Hematopoietic multipotent progenitor cell (in vitro differentiated cells): ENCODE measurements at regions not wholly inside any gene's neighbourhood (a gene's known extent, or its start where the extent isn't known, plus 50 kb on each side); places are given as distances from the start of the nearest gene placed in this dataset.
A peak's percentile ranks its signal among the peaks of the same experiment; 100 is the strongest.

ENCODE experiments used
- DNase-seq, 3 donors: peaks; one replicate each; pipeline ENCODE4 v3.0.0-alpha.2; 2011 to 2015; ENCODE audit warnings: low read depth in 2 of 3, low spot score in 2 of 3

GRCh38 chr15:70340494-70340870, 242.8 kb upstream of the TLE3 start:
- no peak for DNase-seq

- no peak for DNase-seq
Observed at GRCh38 chr15:70339571-70340493, 242.1 kb upstream of the TLE3 start.

GRCh38 chr15:70337277-70338186, 239.8 kb upstream of the TLE3 start:
- no peak for DNase-seq

- DNase-seq, result no peak
Observed at GRCh38 chr15:70336425-70337009, 238.8 kb upstream of the TLE3 start.

GRCh38 chr15:70334286-70334685, 236.6 kb upstream of the TLE3 start:
- DNase-seq, result no peak

GRCh38 chr15:70329179-70329578, 231.5 kb upstream of the TLE3 start:
- no peak for DNase-seq

GRCh38 chr15:70328679-70329115, 231.0 kb upstream of the TLE3 start:
- no peak for DNase-seq

GRCh38 chr15:70327856-70328678, 230.3 kb upstream of the TLE3 start:
- peak in 2 of 3 donors; percentile 51 to 88 for DNase-seq

- DNase-seq, result no peak
Observed at GRCh38 chr15:70327328-70327855, 229.7 kb upstream of the TLE3 start.

GRCh38 chr15:70324001-70324974, 226.6 kb upstream of the TLE3 start:
- no peak for DNase-seq

- DNase-seq, result no peak
Observed at GRCh38 chr15:70323111-70323851, 225.6 kb upstream of the TLE3 start.

- DNase-seq, result no peak
Observed at GRCh38 chr15:70322051-70322668, 224.4 kb upstream of the TLE3 start.

- DNase-seq, result no peak
Observed at GRCh38 chr15:70321172-70321819, 223.6 kb upstream of the TLE3 start.

GRCh38 chr15:70320482-70320881, 222.8 kb upstream of the TLE3 start:
- DNase-seq, result peak in 1 of 3 donors; percentile 59

- no peak for DNase-seq
Observed at GRCh38 chr15:70320077-70320476, 222.4 kb upstream of the TLE3 start.

GRCh38 chr15:70319466-70319865, 221.7 kb upstream of the TLE3 start:
- no peak for DNase-seq
